ENCODE measurements at regions not wholly inside any gene's neighbourhood (a gene's known extent, or its start where the extent isn't known, plus 50 kb on each side); places are given as distances from the start of the nearest gene placed in this dataset.

- TF ChIP-seq CTCF (conservative IDR thresholded peaks at IDR 0.05) (no peak), ZFX (IDR thresholded peaks at IDR 0.05) (no peak)
Observed at GRCh38 chr5:45037927-45038326, 229.2 kb downstream of the MRPS30 start.

All from C4-2B (cell line).